H9 (cell line): ENCODE measurements at regions not wholly inside any gene's neighbourhood (a gene's known extent, or its start where the extent isn't known, plus 50 kb on each side); places are given as distances from the start of the nearest gene placed in this dataset.

Source experiments
- DNase-seq: peaks from one replicate; pipeline ENCODE4 v3.0.0-alpha.2; 2017
- H2AFZ ChIP-seq: one replicate; pipeline ENCODE4 v1.6.1; 2013; ENCODE audit warnings: mild to moderate bottlenecking, low read length, control low read depth, moderate library complexity
- H2AK5ac ChIP-seq: 2 replicates; pipeline ENCODE4 v1.6.1; 2013; ENCODE audit warnings: low read length, control low read depth, mixed read lengths; ENCODE audit not compliant: insufficient read length
- H2BK120ac ChIP-seq: one replicate; pipeline ENCODE4 v1.6.1; 2013; ENCODE audit warnings: low read depth, mild to moderate bottlenecking, low read length, control low read depth, inconsistent platforms; ENCODE audit not compliant: poor library complexity, severe bottlenecking
- H2BK12ac ChIP-seq: 2 replicates; pipeline ENCODE4 v1.6.1; 2013; ENCODE audit warnings: low read length, control low read depth, mixed read lengths, low read depth; ENCODE audit not compliant: insufficient read length
- H2BK15ac ChIP-seq: 2 replicates; pipeline ENCODE4 v1.6.1; 2013; ENCODE audit warnings: low read depth, low read length, control low read depth
- H2BK20ac ChIP-seq: one replicate; pipeline ENCODE4 v1.6.1; 2013; ENCODE audit warnings: low read depth, mild to moderate bottlenecking, low read length, control low read depth, inconsistent platforms; ENCODE audit not compliant: poor library complexity, severe bottlenecking
- H2BK5ac ChIP-seq: 2 replicates; pipeline ENCODE4 v1.6.1; 2013; ENCODE audit warnings: low read length, control low read depth, mixed read lengths; ENCODE audit not compliant: insufficient read length
- H3K14ac ChIP-seq: 2 replicates; pipeline ENCODE4 v1.6.1; 2013; ENCODE audit warnings: low read length, control low read depth; ENCODE audit not compliant: insufficient read depth
- H3K18ac ChIP-seq: 2 replicates; pipeline ENCODE4 v1.6.1; 2013; ENCODE audit warnings: low read depth, mild to moderate bottlenecking, mixed read lengths, low read length, control low read depth; ENCODE audit not compliant: insufficient read length
- H3K23ac ChIP-seq: 2 replicates; pipeline ENCODE4 v1.6.1; 2013; ENCODE audit warnings: low read length, control low read depth, mixed read lengths, low read depth; ENCODE audit not compliant: insufficient read length
- H3K23me2 ChIP-seq: 2 replicates; pipeline ENCODE4 v1.6.1; 2013; ENCODE audit warnings: low read depth, mild to moderate bottlenecking, mixed read lengths, low read length, control low read depth; ENCODE audit not compliant: insufficient read length, poor library complexity, severe bottlenecking
- H3K27ac ChIP-seq: 2 replicates; pipeline ENCODE4 v1.5.1; 2013; ENCODE audit warnings: low read length, control low read depth, mixed read lengths, low read depth; ENCODE audit not compliant: insufficient read length
- H3K27me3 ChIP-seq: 2 replicates; pipeline ENCODE4 v1.6.1; 2013; ENCODE audit warnings: low read length, control low read depth, inconsistent platforms; ENCODE audit not compliant: insufficient read depth
- H3K4ac ChIP-seq: 2 replicates; pipeline ENCODE4 v1.6.1; 2013; ENCODE audit warnings: low read depth, mild to moderate bottlenecking, control low read depth, inconsistent platforms, low read length, moderate library complexity
- H3K4me1 ChIP-seq: 2 replicates; pipeline ENCODE4 v1.6.1; 2013; ENCODE audit warnings: low read length, control low read depth, inconsistent platforms; ENCODE audit not compliant: insufficient read depth
- H3K4me2 ChIP-seq: 2 replicates; pipeline ENCODE4 v1.6.1; 2013; ENCODE audit warnings: low read length, control low read depth, mixed read lengths; ENCODE audit not compliant: insufficient read length, insufficient read depth
- H3K56ac ChIP-seq: 2 replicates; pipeline ENCODE4 v1.6.1; 2013; ENCODE audit warnings: low read depth, mild to moderate bottlenecking, mixed read lengths, low read length, control low read depth; ENCODE audit not compliant: insufficient read length
- H3K79me1 ChIP-seq: 2 replicates; pipeline ENCODE4 v1.6.1; 2013; ENCODE audit warnings: low read depth, mild to moderate bottlenecking, moderate library complexity, low read length, control low read depth, inconsistent platforms; ENCODE audit not compliant: insufficient read depth, poor library complexity, severe bottlenecking
- H3K79me2 ChIP-seq: 2 replicates; pipeline ENCODE4 v1.6.1; 2013; ENCODE audit warnings: low read length, control low read depth, inconsistent platforms; ENCODE audit not compliant: insufficient read depth
- H3K9ac ChIP-seq: 2 replicates; pipeline ENCODE4 v1.6.1; 2013; ENCODE audit warnings: low read length, control low read depth, mixed read lengths; ENCODE audit not compliant: insufficient read length; ENCODE audit errors: extremely low read depth
- H3K9me3 ChIP-seq: one replicate; pipeline ENCODE4 v1.6.1; 2013; ENCODE audit warnings: low read depth, low read length, inconsistent platforms; ENCODE audit not compliant: control insufficient read depth
- H3T11ph ChIP-seq: one replicate; pipeline ENCODE4 v1.6.1; 2013; ENCODE audit warnings: mild to moderate bottlenecking, low read length, control low read depth, inconsistent platforms
- H4K20me1 ChIP-seq: one replicate; pipeline ENCODE4 v1.6.1; 2013; ENCODE audit not compliant: control insufficient read depth, insufficient read length, insufficient read depth
- H4K5ac ChIP-seq: 2 replicates; pipeline ENCODE4 v1.6.1; 2013; ENCODE audit warnings: low read depth, mild to moderate bottlenecking, mixed read lengths, low read length, control low read depth; ENCODE audit not compliant: insufficient read length
- H4K8ac ChIP-seq: replicated peaks from 2 replicates; pipeline ENCODE4 v1.6.1; 2013; ENCODE audit warnings: low read length, control low read depth, mixed read lengths, low read depth; ENCODE audit not compliant: insufficient read length
- H4K91ac ChIP-seq: 2 replicates; pipeline ENCODE4 v1.6.1; 2013; ENCODE audit warnings: low read depth, mild to moderate bottlenecking, moderate library complexity, mixed read lengths, low read length, control low read depth; ENCODE audit not compliant: insufficient read length
- H3K27ac Mint-ChIP-seq, 3 experiments: 2 replicates in 2 of 3; 3 replicates in 1 of 3; pipeline ENCODE4 v1.8.0; 2020 to 2021; ENCODE audit warnings: mixed read lengths in 3 of 3, mild to moderate bottlenecking in 1 of 3, moderate library complexity in 1 of 3
- H3K27me3 Mint-ChIP-seq: 2 replicates; pipeline ENCODE4 v1.8.0; 2021; ENCODE audit warnings: low read depth, mild to moderate bottlenecking, moderate library complexity, mixed read lengths
- H3K36me3 Mint-ChIP-seq, 3 experiments: 2 replicates in 2 of 3; 3 replicates in 1 of 3; pipeline ENCODE4 v1.8.0; 2020 to 2021; ENCODE audit warnings: low read depth in 3 of 3, mixed read lengths in 3 of 3; ENCODE audit not compliant: insufficient read depth in 1 of 3
- H3K4me1 Mint-ChIP-seq, 2 experiments: 2 replicates each; pipeline ENCODE4 v1.8.0; 2020; ENCODE audit warnings: mixed read lengths in 2 of 2
- H3K4me3 Mint-ChIP-seq, 2 experiments: 2 replicates in 1 of 2; 3 replicates in 1 of 2; pipeline ENCODE4 v1.8.0; 2020 to 2021; ENCODE audit warnings: mild to moderate bottlenecking in 2 of 2, mixed read lengths in 2 of 2, moderate library complexity in 1 of 2
- H3K9me3 Mint-ChIP-seq, 2 experiments: 2 replicates in 1 of 2; 3 replicates in 1 of 2; pipeline ENCODE4 v1.8.0; 2020; ENCODE audit warnings: mild to moderate bottlenecking in 2 of 2, mixed read lengths in 2 of 2, moderate library complexity in 1 of 2
- CTCF ChIP-seq: fragments of 200-600 bp; sonication (generic); conservative IDR thresholded peaks from 3 replicates; pipeline ENCODE4 v1.8.0; 2021; ENCODE audit warnings: antibody characterized with exemption, mild to moderate bottlenecking
- WGBS: extraction: QIAGEN DNeasy Blood & Tissue Kit; methylation state at CpG from one replicate; pipeline ENCODE4 v1.1.7; 2013; ENCODE audit warnings: missing lambda C conversion rate, low lambda C conversion rate, mixed read lengths; ENCODE audit not compliant: insufficient read length; ENCODE audit errors: extremely low coverage; 5-methylcytosine and 5-hydroxymethylcytosine counted together

- H3K4me3 Mint-ChIP-seq = no peak overlapping the region
- Histone ChIP-seq H3K14ac (no peak overlapping the region), H4K91ac (no peak overlapping the region)
Measured at GRCh38 chr5:144822503-144822902, 651.8 kb downstream of the KCTD16 start.

More at GRCh38 chr5:144822503-144822902, 651.8 kb downstream of the KCTD16 start:
- Histone ChIP-seq H2BK20ac (no peak overlapping the region), H2AK5ac (no peak overlapping the region), H3T11ph (no peak overlapping the region), H3K4me2 (no peak overlapping the region), H3K9me3 (no peaks in the 10 kb centered on the region), H3K23ac (no peak overlapping the region), H4K20me1 (no peaks in the 10 kb centered on the region), H3K23me2 (no peaks in the 10 kb centered on the region), H3K56ac (no peak overlapping the region), H3K27ac (no peak overlapping the region), H3K4ac (no peak overlapping the region), H2BK5ac (no peak overlapping the region), H3K4me1 (no peaks in the 10 kb centered on the region), H3K9ac (no peak overlapping the region), H2BK120ac (no peak overlapping the region), H4K8ac (no peak overlapping the region), H3K18ac (no peak overlapping the region), H4K5ac (no peak overlapping the region), H2AFZ (no peak overlapping the region), H2BK15ac (no peak overlapping the region), H3K27me3 (no peaks in the 10 kb centered on the region), H3K79me1 (no peaks in the 10 kb centered on the region), H2BK12ac (no peak overlapping the region), H3K79me2 (no peaks in the 10 kb centered on the region)
- TF ChIP-seq CTCF = no peak
- no peak for DNase-seq
- Mint-ChIP-seq H3K36me3 (no peaks in the 10 kb centered on the region), H3K27ac (no peak overlapping the region), H3K27me3 (no peaks in the 10 kb centered on the region), H3K9me3 (no peaks in the 10 kb centered on the region; a peak in 1 of 5 replicates), H3K4me1 (no peaks in the 10 kb centered on the region)
- WGBS = no CpG with 5 or more reads among the region's 2 CpGs
